HepG2 (cell line): ENCODE measurements at regions not wholly inside any gene's neighbourhood (a gene's known extent, or its start where the extent isn't known, plus 50 kb on each side); places are given as distances from the start of the nearest gene placed in this dataset.

Source experiments
- ASH2L ChIP-seq: fragments of 300-600, 200-600 bp; sonication (generic); IDR thresholded peaks from 2 replicates; pipeline ENCODE4 v1.7.0; 2017; ENCODE audit warnings: low read depth, mild to moderate bottlenecking, moderate library complexity, mixed read lengths, low read length; ENCODE audit not compliant: insufficient read length
- CBX5 ChIP-seq: sonication (generic); formaldehyde crosslinking; IDR thresholded peaks from 2 replicates; pipeline ENCODE4 v1.4.0; 2020; ENCODE audit warnings: missing genetic modification reagents, borderline replicate concordance
- CTCF ChIP-seq: sonication (generic); formaldehyde crosslinking; IDR thresholded peaks from 2 replicates; pipeline ENCODE4 v1.5.0; 2020; ENCODE audit warnings: mild to moderate bottlenecking, missing genetic modification reagents, moderate library complexity
- FOXP1 ChIP-seq, 2 experiments: fragments of 450-650 bp in 1 of 2; IDR thresholded peaks; 2 replicates each; pipeline ENCODE4 v1.6.1; 2017 to 2018; ENCODE audit warnings: antibody characterized with exemption in 1 of 2
- JUN ChIP-seq: sonication (generic); formaldehyde crosslinking; IDR thresholded peaks from 2 replicates; pipeline ENCODE4 v1.4.0; 2020; ENCODE audit warnings: mild to moderate bottlenecking, missing genetic modification reagents
- JUNB ChIP-seq: sonication (generic); formaldehyde crosslinking; IDR thresholded peaks from 2 replicates; pipeline ENCODE4 v1.8.0; 2022; ENCODE audit warnings: missing genetic modification reagents, mild to moderate bottlenecking, borderline replicate concordance
- KLF15 ChIP-seq: sonication (generic); formaldehyde crosslinking; IDR thresholded peaks from 2 replicates; pipeline ENCODE4 v1.8.1; 2023; ENCODE audit warnings: borderline replicate concordance, mild to moderate bottlenecking, inconsistent platforms, missing genetic modification reagents, mixed read lengths
- PCBP1 ChIP-seq: fragments of 200-400 bp; formaldehyde crosslinking; IDR thresholded peaks from 2 replicates; pipeline ENCODE4 v1.6.1; 2017; ENCODE audit warnings: mild to moderate bottlenecking, low read depth, low read length, borderline replicate concordance
- RNF2 ChIP-seq: fragments of 450-650 bp; conservative IDR thresholded peaks from 2 replicates; pipeline ENCODE4 v1.6.1; 2016; ENCODE audit warnings: low read depth
- RNF219 ChIP-seq: sonication (generic); formaldehyde crosslinking; IDR thresholded peaks from 2 replicates; pipeline ENCODE4 v1.5.0; 2020; ENCODE audit warnings: mild to moderate bottlenecking, missing genetic modification reagents
- ZNF274 ChIP-seq: sonication (generic); formaldehyde crosslinking; IDR thresholded peaks from 2 replicates; pipeline ENCODE4 v1.5.1; 2020; ENCODE audit warnings: mild to moderate bottlenecking, missing genetic modification reagents
- ZNF841 ChIP-seq: sonication (generic); formaldehyde crosslinking; IDR thresholded peaks from 2 replicates; pipeline ENCODE4 v1.8.1; 2023; ENCODE audit warnings: missing genetic modification reagents, borderline replicate concordance

GRCh38 chr10:10860455-10860976 lies 157.2 kb upstream of the CELF2 start:
- TF ChIP-seq PCBP1: no peak
- no peak for TF ChIP-seq CTCF (CRISPR knock-in tag)
- no peak for TF ChIP-seq FOXP1 (IDR thresholded peaks at IDR 0.05)
- no peak for TF ChIP-seq FOXP1 (CRISPR knock-in tag; IDR thresholded peaks at IDR 0.05)
- TF ChIP-seq ASH2L: no peak
- TF ChIP-seq CBX5 (CRISPR knock-in tag): no peak
- no peak for TF ChIP-seq JUN (CRISPR knock-in tag)
- no peak for TF ChIP-seq RNF219 (CRISPR knock-in tag)
- TF ChIP-seq RNF2: no peak
- TF ChIP-seq JUNB: no peak
- no peak for TF ChIP-seq ZNF841
- TF ChIP-seq KLF15 (CRISPR knock-in tag): no peak
- no peak for TF ChIP-seq ZNF274 (CRISPR knock-in tag)
